H1 (cell line): ENCODE measurements at regions not wholly inside any gene's neighbourhood (a gene's known extent, or its start where the extent isn't known, plus 50 kb on each side); places are given as distances from the start of the nearest gene placed in this dataset.

ENCODE experiments used
- CTCF ChIA-PET: fragments of 300-600 bp; sonication (Branson Sonifier 250); formaldehyde crosslinking; loops from one replicate; lab custom pipeline; 2021; ENCODE audit not compliant: partially characterized antibody; lab: Charles Lee
- POLR2A ChIA-PET: fragments of 300-600 bp; sonication (Branson Sonifier 250); formaldehyde crosslinking; loops from one replicate; lab custom pipeline; 2021; ENCODE audit warnings: inconsistent platforms; ENCODE audit not compliant: partially characterized antibody; lab: Charles Lee
- DNase-seq, 2 experiments: peaks; one replicate each; pipeline versions ENCODE4 v3.0.0 to v3.0.0-alpha.2; 2010 to 2022; ENCODE audit warnings: low spot score in 2 of 2, low read depth in 1 of 2, mixed read lengths in 1 of 2
- FAIRE-seq: peaks from 2 replicates; lab custom pipeline; 2011; peaks lifted over from hg19 to GRCh38; lab: Jason Lieb, UNC
- H2AFZ ChIP-seq: 2 replicates; pipeline ENCODE4 v1.8.1; 2012; ENCODE audit warnings: low read length, inconsistent platforms
- H2AK5ac ChIP-seq: 2 replicates; pipeline ENCODE4 v1.6.1; 2013; ENCODE audit warnings: low read depth, low read length
- H2BK120ac ChIP-seq: replicated peaks from 2 replicates; pipeline ENCODE3; 2013; ENCODE audit warnings: low read depth, low read length, inconsistent platforms
- H2BK12ac ChIP-seq: 2 replicates; pipeline ENCODE4 v1.6.1; 2013; ENCODE audit warnings: low read depth, low read length
- H2BK15ac ChIP-seq: 2 replicates; pipeline ENCODE4 v1.6.1; 2013; ENCODE audit warnings: low read length
- H2BK20ac ChIP-seq: 2 replicates; pipeline ENCODE4 v1.6.1; 2013; ENCODE audit warnings: low read length
- H2BK5ac ChIP-seq: 2 replicates; pipeline ENCODE4 v1.6.1; 2013; ENCODE audit warnings: low read depth, low read length
- H3K14ac ChIP-seq: 2 replicates; pipeline ENCODE4 v1.6.1; 2013; ENCODE audit warnings: inconsistent platforms; ENCODE audit not compliant: insufficient read length
- H3K18ac ChIP-seq: 2 replicates; pipeline ENCODE4 v1.6.1; 2013; ENCODE audit warnings: low read length; ENCODE audit errors: extremely low read depth
- H3K23ac ChIP-seq: 2 replicates; pipeline ENCODE4 v1.6.1; 2013; ENCODE audit warnings: inconsistent platforms; ENCODE audit not compliant: insufficient read length
- H3K23me2 ChIP-seq: 2 replicates; pipeline ENCODE4 v1.6.1; 2013; ENCODE audit warnings: low read depth, low read length
- H3K27ac ChIP-seq: 2 replicates; pipeline ENCODE4 v1.6.1; 2011; ENCODE audit warnings: low read depth, low read length, inconsistent platforms
- H3K27me3 ChIP-seq, 4 experiments: replicated peaks in 1 of 4; 1 replicate in 1 of 4; 2 replicates in 3 of 4; pipeline versions ENCODE4 v1.6.1 to v1.8.1; 2011 to 2013; ENCODE audit warnings: low read length in 3 of 4, mild to moderate bottlenecking in 3 of 4, inconsistent platforms in 2 of 4, mixed read lengths in 2 of 4, moderate library complexity in 1 of 4; ENCODE audit not compliant: control insufficient read depth in 3 of 4, insufficient read depth in 3 of 4; ENCODE audit errors: extremely low read depth in 1 of 4
- H3K36me3 ChIP-seq, 4 experiments: 2 replicates each; pipeline versions ENCODE4 v1.6.1 to v1.8.1; 2011 to 2013; ENCODE audit warnings: mild to moderate bottlenecking in 4 of 4, low read length in 3 of 4, moderate library complexity in 2 of 4, control low read depth in 1 of 4, inconsistent platforms in 1 of 4; ENCODE audit not compliant: insufficient read depth in 4 of 4, control insufficient read depth in 2 of 4
- H3K4ac ChIP-seq: replicated peaks from 2 replicates; pipeline ENCODE3; 2013; ENCODE audit warnings: low read length, low read depth, mixed read lengths, inconsistent platforms; ENCODE audit not compliant: insufficient read length
- H3K4me1 ChIP-seq, 4 experiments: replicated peaks in 1 of 4; 1 replicate in 1 of 4; 2 replicates in 3 of 4; pipeline versions ENCODE4 v1.6.1 to v1.8.1; 2011 to 2013; ENCODE audit warnings: low read length in 3 of 4, inconsistent platforms in 2 of 4, mixed read lengths in 1 of 4; ENCODE audit not compliant: insufficient read depth in 4 of 4, control insufficient read depth in 3 of 4
- H3K4me2 ChIP-seq, 2 experiments: 2 replicates each; pipeline versions ENCODE4 v1.6.1 to v1.8.1; 2011 to 2013; ENCODE audit warnings: low read depth in 2 of 2, low read length in 2 of 2, control low read depth in 1 of 2, inconsistent platforms in 1 of 2, mild to moderate bottlenecking in 1 of 2; ENCODE audit not compliant: insufficient read depth in 1 of 2
- H3K4me3 ChIP-seq, 4 experiments: fragments of 200-600, 300-600 bp in 1 of 4; sonication (generic), shearing (Covaris generic), sonication (Bioruptor Twin) in 1 of 4; 2 replicates each; pipeline versions ENCODE4 v1.5.1 to v1.8.1; 2011 to 2016; ENCODE audit warnings: low read length in 4 of 4, low read depth in 3 of 4, control low read depth in 2 of 4, inconsistent platforms in 2 of 4, mild to moderate bottlenecking in 2 of 4, mixed read lengths in 1 of 4, moderate library complexity in 1 of 4; ENCODE audit not compliant: insufficient read depth in 2 of 4; ENCODE audit errors: extremely low read depth in 1 of 4
- H3K56ac ChIP-seq: replicated peaks from 2 replicates; pipeline ENCODE3; 2013; ENCODE audit warnings: low read depth, mild to moderate bottlenecking, mixed read lengths, low read length, inconsistent platforms; ENCODE audit not compliant: insufficient read length
- H3K79me1 ChIP-seq: 2 replicates; pipeline ENCODE4 v1.6.1; 2013; ENCODE audit warnings: low read depth, low read length, control low read depth
- H3K79me2 ChIP-seq, 2 experiments: 2 replicates each; pipeline versions ENCODE4 v1.6.1 to v1.8.1; 2012 to 2013; ENCODE audit warnings: low read length in 2 of 2, mild to moderate bottlenecking in 2 of 2, inconsistent platforms in 1 of 2; ENCODE audit not compliant: insufficient read depth in 2 of 2, control insufficient read depth in 1 of 2
- H3K9ac ChIP-seq, 4 experiments: replicated peaks in 1 of 4; 1 replicate in 1 of 4; 2 replicates in 3 of 4; pipeline versions ENCODE4 v1.6.1 to v1.8.1; 2011 to 2013; ENCODE audit warnings: low read depth in 3 of 4, low read length in 3 of 4, control low read depth in 2 of 4, mild to moderate bottlenecking in 2 of 4, moderate library complexity in 2 of 4, inconsistent platforms in 1 of 4; ENCODE audit errors: extremely low read depth in 1 of 4
- H3K9me3 ChIP-seq, 2 experiments: 2 replicates each; pipeline versions ENCODE4 v1.6.1 to v1.8.1; 2012 to 2013; ENCODE audit warnings: mild to moderate bottlenecking in 2 of 2, moderate library complexity in 2 of 2, control low read depth in 1 of 2, inconsistent platforms in 1 of 2, low read depth in 1 of 2, low read length in 1 of 2, mixed read lengths in 1 of 2; ENCODE audit not compliant: insufficient read depth in 2 of 2
- H4K20me1 ChIP-seq, 2 experiments: replicated peaks in 1 of 2; 2 replicates each; pipeline versions ENCODE3 to v1.8.1; 2011 to 2013; ENCODE audit warnings: inconsistent platforms in 2 of 2, low read length in 2 of 2, mild to moderate bottlenecking in 1 of 2; ENCODE audit not compliant: insufficient read depth in 2 of 2, control insufficient read depth in 1 of 2
- H4K5ac ChIP-seq: 2 replicates; pipeline ENCODE4 v1.6.1; 2013; ENCODE audit warnings: low read length, low read depth, mixed read lengths, inconsistent platforms; ENCODE audit not compliant: insufficient read length
- H4K8ac ChIP-seq: 2 replicates; pipeline ENCODE4 v1.8.0; 2013; ENCODE audit warnings: mild to moderate bottlenecking, moderate library complexity, low read length, inconsistent platforms; ENCODE audit not compliant: insufficient read depth; ENCODE audit errors: extremely low read depth
- H4K91ac ChIP-seq: replicated peaks from 2 replicates; pipeline ENCODE3; 2013; ENCODE audit warnings: low read length, mixed read lengths, inconsistent platforms; ENCODE audit not compliant: insufficient read length
- ASH2L ChIP-seq: fragments of 200-600, 300-600 bp; sonication (generic); IDR thresholded peaks from one replicate; pipeline ENCODE4 v1.7.1; 2017; ENCODE audit warnings: low read length
- ATF3 ChIP-seq: IDR thresholded peaks from 2 replicates; pipeline ENCODE4 v1.6.1; 2011; ENCODE audit warnings: low read depth, mild to moderate bottlenecking, low read length; ENCODE audit not compliant: insufficient read depth
- CBX5 ChIP-seq: fragments of 300-800, 300-1000 bp; sonication (generic); IDR thresholded peaks from 2 replicates; pipeline ENCODE4 v1.7.1; 2016; ENCODE audit warnings: antibody characterized with exemption, low read length, low read depth
- CBX8 ChIP-seq: fragments of 300-800, 300-1000 bp; sonication (generic); IDR thresholded peaks from 2 replicates; pipeline ENCODE4 v1.7.1; 2016; ENCODE audit warnings: low read depth, low read length, borderline replicate concordance
- CEBPB ChIP-seq: IDR thresholded peaks from 2 replicates; pipeline ENCODE4 v1.6.1; 2012; ENCODE audit warnings: low read depth, low read length
- CTBP2 ChIP-seq: IDR thresholded peaks from 2 replicates; pipeline ENCODE4 v1.7.0; 2011; ENCODE audit warnings: borderline replicate concordance, mild to moderate bottlenecking, moderate library complexity, mixed read lengths, low read length; ENCODE audit not compliant: insufficient read depth, insufficient read length
- EP300 ChIP-seq, 2 experiments: IDR thresholded peaks; 1 replicate in 1 of 2; 2 replicates in 1 of 2; pipeline ENCODE4 v1.6.1; 2011 to 2012; ENCODE audit warnings: low read depth in 2 of 2, low read length in 2 of 2, mild to moderate bottlenecking in 2 of 2, borderline replicate concordance in 1 of 2, inconsistent platforms in 1 of 2, moderate library complexity in 1 of 2
- HDAC6 ChIP-seq: IDR thresholded peaks from one replicate; pipeline ENCODE4 v1.7.1; 2012; ENCODE audit warnings: low read depth, mild to moderate bottlenecking, inconsistent platforms, low read length, moderate library complexity
- MAFK ChIP-seq: IDR thresholded peaks from 2 replicates; pipeline ENCODE4 v1.6.1; 2012; ENCODE audit warnings: low read depth, mild to moderate bottlenecking, improper control_type of control experiment, low read length
- MAX ChIP-seq: IDR thresholded peaks from 2 replicates; pipeline ENCODE4 v1.6.1; 2012; ENCODE audit warnings: inconsistent platforms
- NANOG ChIP-seq: IDR thresholded peaks from 2 replicates; pipeline ENCODE4 v1.6.1; 2011; ENCODE audit warnings: low read length, low read depth, mild to moderate bottlenecking, inconsistent platforms; ENCODE audit not compliant: insufficient read depth, poor library complexity, severe bottlenecking
- PHF8 ChIP-seq: fragments of 200-600 bp; sonication (generic); conservative IDR thresholded peaks from 2 replicates; pipeline ENCODE4 v1.7.1; 2012; ENCODE audit warnings: low read depth, mild to moderate bottlenecking, inconsistent platforms, low read length, moderate library complexity
- POLR2A ChIP-seq, 2 experiments: IDR thresholded peaks; 1 replicate in 1 of 2; 2 replicates in 1 of 2; pipeline ENCODE4 v1.6.1; 2011; ENCODE audit warnings: low read depth in 2 of 2, low read length in 2 of 2, mild to moderate bottlenecking in 2 of 2; ENCODE audit errors: control extremely low read depth in 1 of 2
- SUZ12 ChIP-seq: fragments of 200-600 bp; sonication (generic); IDR thresholded peaks from 2 replicates; pipeline ENCODE4 v1.6.1; 2012; ENCODE audit warnings: mild to moderate bottlenecking, inconsistent platforms, low read length, moderate library complexity, mixed read lengths
- TBP ChIP-seq: IDR thresholded peaks from 2 replicates; pipeline ENCODE4 v1.6.1; 2011; ENCODE audit warnings: low read depth, low read length, improper control_type of control experiment
- WGBS, 2 experiments: shearing (Covaris generic) in 1 of 2; methylation state at CpG; one replicate each; pipeline versions ENCODE4 v1.1.6 to v1.1.7; 2013 to 2015; ENCODE audit warnings: low lambda C conversion rate in 2 of 2, mixed read lengths in 2 of 2, inconsistent platforms in 1 of 2, low coverage in 1 of 2, missing lambda C conversion rate in 1 of 2; ENCODE audit not compliant: insufficient replicate concordance in 2 of 2, insufficient coverage in 1 of 2, insufficient read length in 1 of 2; ENCODE audit errors: extremely low coverage in 1 of 2, missing lambda C conversion rate in 1 of 2; 5-methylcytosine and 5-hydroxymethylcytosine counted together

- Histone ChIP-seq H3K4me2 (no peak overlapping the region), H3K4ac (no peak overlapping the region), H3K4me1 (no peaks in the 10 kb centered on the region), H3K9me3 (no peaks in the 10 kb centered on the region; a peak in 1 of 4 replicates), H3K4me3 (no peak overlapping the region), H2AFZ (no peak overlapping the region), H3K79me2 (no peaks in the 10 kb centered on the region), H3K36me3 (no peaks in the 10 kb centered on the region; a peak in 1 of 8 replicates), H2BK5ac (no peak overlapping the region), H2BK15ac (no peak overlapping the region), H3K27ac (no peak overlapping the region), H4K91ac (no peak overlapping the region), H3K27me3 (no peaks in the 10 kb centered on the region), H4K5ac (no peak overlapping the region), H3K56ac (no peak overlapping the region), H2BK12ac (no peak overlapping the region), H3K23ac (no peak overlapping the region), H3K14ac (no peak overlapping the region), H3K23me2 (no peaks in the 10 kb centered on the region; the same call in 1 of the 2 replicates), H3K9ac (no peak overlapping the region), H3K18ac (no peak overlapping the region), H2AK5ac (no peak overlapping the region), H4K20me1 (no peaks in the 10 kb centered on the region), H4K8ac (no peak overlapping the region), H3K79me1 (no peaks in the 10 kb centered on the region), H2BK120ac (no peak overlapping the region), H2BK20ac (no peak overlapping the region)
- no peak for DNase-seq
- no peak for FAIRE-seq
- ChIA-PET CTCF (no interaction called here), POLR2A (no interaction called here)
- 96% methylated on average over 2 of the region's 2 CpGs; no CpG with 5 or more reads in 1 of the 2 experiments for WGBS, 2 experiments
- TF ChIP-seq TBP (no peak), EP300 (IDR thresholded peaks at IDR 0.05; ENCODE audit: borderline replicate concordance in 1 of 2, low read depth in 2 of 2, low read length in 2 of 2) (no peak), ASH2L (no peak), CBX5 (no peak), CEBPB (no peak), MAX (no peak), MAFK (no peak), NANOG (no peak), CBX8 (no peak), ATF3 (no peak), CTBP2 (no peak), HDAC6 (no peak), SUZ12 (no peak), PHF8 (no peak), POLR2A (IDR thresholded peaks at IDR 0.05; ENCODE audit: control extremely low read depth in 1 of 2, low read depth in 2 of 2, low read length in 2 of 2) (no peak)
Measured at GRCh38 chr2:220424561-220424960, 797.1 kb downstream of the SLC4A3 start.
